ENCODE measurements at regions not wholly inside any gene's neighbourhood (a gene's known extent, or its start where the extent isn't known, plus 50 kb on each side); places are given as distances from the start of the nearest gene placed in this dataset.

DNA sequence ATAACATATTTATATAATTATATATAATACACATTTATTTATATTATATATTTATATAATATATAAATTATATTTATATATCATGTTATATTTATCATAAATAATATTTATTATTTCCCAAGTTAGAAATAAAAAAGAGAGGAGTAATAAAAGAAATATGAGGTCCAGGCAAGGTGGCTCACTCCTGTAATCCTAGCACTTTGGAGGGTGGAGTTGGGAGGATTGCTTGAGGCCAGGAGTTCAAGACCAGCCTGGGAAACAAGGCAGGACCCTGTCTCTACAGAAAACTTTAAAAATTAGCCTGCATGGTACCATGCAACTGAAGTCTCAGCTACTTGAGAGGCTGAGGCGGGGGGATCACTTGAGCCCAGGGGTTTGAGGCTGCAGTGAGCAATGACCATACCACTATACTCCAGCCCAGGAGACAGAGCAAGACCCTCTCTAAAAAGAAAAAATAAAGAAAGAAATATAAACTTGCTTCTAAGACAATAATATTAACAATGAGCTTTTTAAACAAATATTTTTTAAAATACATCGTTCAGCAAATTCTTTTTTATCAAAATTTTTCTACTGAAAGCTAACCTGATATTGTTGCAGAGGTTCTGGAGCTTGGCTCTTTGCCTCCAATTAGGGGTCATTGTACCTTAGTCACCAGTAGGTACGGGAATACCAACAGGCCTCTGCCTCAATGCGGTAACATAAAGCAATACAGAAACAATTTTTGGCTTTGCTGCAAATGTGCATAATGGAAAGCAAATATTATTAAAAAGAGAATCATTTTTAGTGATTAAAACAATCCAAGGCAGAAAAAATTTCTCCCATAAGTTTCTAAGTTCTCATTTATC, 290.0 kb downstream of the SETD4 start:
- no peak overlapping the region for H3K4me3 Mint-ChIP-seq
- no peaks in the 10 kb centered on the region for H3K9me3 Mint-ChIP-seq
- no peaks in the 10 kb centered on the region for H3K36me3 Mint-ChIP-seq
- DNase-seq = no peak
- no peaks in the 10 kb centered on the region for H3K4me1 Mint-ChIP-seq
- no peak for ATAC-seq (replicated peaks)
- H3K27me3 Mint-ChIP-seq = peaks cover 11 to 28% of the 10 kb centered on the region in 2 donors
- H3K27ac Mint-ChIP-seq = no peak overlapping the region

DNA sequence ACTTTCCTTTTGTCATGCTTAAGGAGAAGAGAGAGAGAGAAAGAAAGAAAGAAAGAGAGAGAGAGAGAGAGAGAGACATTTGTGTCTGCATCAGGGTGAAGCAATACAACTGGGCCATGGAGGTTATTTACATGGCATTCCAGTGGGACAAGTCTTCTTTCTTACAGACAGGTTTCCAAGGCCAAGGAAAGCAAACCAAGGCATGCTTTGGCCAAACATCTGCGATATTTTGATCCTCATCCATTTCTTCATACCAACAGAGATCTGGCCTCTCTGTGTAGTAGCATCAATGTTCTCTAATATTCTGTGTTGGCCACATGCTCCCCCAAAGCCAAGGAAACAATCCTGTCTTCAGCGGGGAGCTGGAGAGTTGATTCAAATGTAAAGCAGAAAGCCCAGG, 292.1 kb downstream of the SETD4 start:
- ATAC-seq (replicated peaks) (no peak), DNase-seq (no peak)
- H3K36me3 Mint-ChIP-seq = no peaks in the 10 kb centered on the region
- H3K4me1 Mint-ChIP-seq = no peaks in the 10 kb centered on the region
- no peaks in the 10 kb centered on the region for H3K9me3 Mint-ChIP-seq
- no peak overlapping the region for H3K27ac Mint-ChIP-seq
- H3K27me3 Mint-ChIP-seq = peaks cover 11 to 36% of the 10 kb centered on the region in 2 donors
- H3K4me3 Mint-ChIP-seq = no peak overlapping the region

DNA sequence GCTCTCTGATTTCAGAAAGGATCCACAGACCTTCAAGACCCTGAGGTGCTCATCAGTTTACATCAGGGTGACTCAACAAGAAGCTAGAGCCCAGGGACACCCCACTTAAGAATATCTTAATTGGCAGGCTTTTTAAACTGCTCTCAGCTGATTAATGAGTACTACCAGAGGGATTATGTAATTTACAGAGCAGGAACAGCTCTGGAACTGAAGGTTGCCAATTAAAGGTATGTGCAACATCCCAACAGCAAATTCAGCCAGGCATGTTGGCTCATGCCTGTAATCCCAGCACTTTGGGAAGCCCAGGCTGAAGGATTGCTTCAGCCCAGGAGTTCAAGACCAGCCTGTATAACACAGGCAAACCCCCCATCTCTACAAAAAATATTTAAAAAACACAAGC, 295.7 kb downstream of the SETD4 start:
- Mint-ChIP-seq H3K36me3 (no peaks in the 10 kb centered on the region), H3K4me1 (no peaks in the 10 kb centered on the region), H3K9me3 (peaks cover 0 to under 1% of the 10 kb centered on the region in 2 donors), H3K27me3 (peaks cover 14 to 52% of the 10 kb centered on the region in 2 donors), H3K4me3 (no peak overlapping the region), H3K27ac (no peak overlapping the region)
- DNase-seq (no peak), ATAC-seq (replicated peaks) (no peak)

- H3K4me1 Mint-ChIP-seq = no peaks in the 10 kb centered on the region
Measured at GRCh38 chr21:35764077-35764476, 296.2 kb downstream of the SETD4 start.

GRCh38 chr21:35754583-35754982, 305.7 kb downstream of the SETD4 start:
- no peak overlapping the region for H3K4me3 Mint-ChIP-seq
- DNase-seq (no peak), ATAC-seq (replicated peaks) (no peak)
- peaks cover 4 to 10% of the 10 kb centered on the region in 2 donors for H3K9me3 Mint-ChIP-seq
- H3K27ac Mint-ChIP-seq = no peak overlapping the region
- peaks cover 41 to 57% of the 10 kb centered on the region in 2 donors for H3K27me3 Mint-ChIP-seq
- H3K4me1 Mint-ChIP-seq = no peaks in the 10 kb centered on the region
- no peaks in the 10 kb centered on the region for H3K36me3 Mint-ChIP-seq

More at GRCh38 chr21:35764077-35764476, 296.2 kb downstream of the SETD4 start:
- H3K27me3 Mint-ChIP-seq = peaks cover 19 to 57% of the 10 kb centered on the region in 2 donors
- DNase-seq = no peak
- no peak for ATAC-seq (replicated peaks)
- H3K36me3 Mint-ChIP-seq = no peaks in the 10 kb centered on the region
- no peak overlapping the region for H3K4me3 Mint-ChIP-seq
- H3K9me3 Mint-ChIP-seq = peaks cover 4 to 5% of the 10 kb centered on the region in 2 donors
- H3K27ac Mint-ChIP-seq = no peak overlapping the region

- Mint-ChIP-seq H3K9me3 (peaks cover 0 to 4% of the 10 kb centered on the region in 2 donors), H3K4me3 (no peak overlapping the region), H3K4me1 (peaks cover 0 to 6% of the 10 kb centered on the region in 2 donors), H3K27ac (no peak overlapping the region), H3K36me3 (no peaks in the 10 kb centered on the region), H3K27me3 (peaks cover 32 to 50% of the 10 kb centered on the region in 2 donors)
- DNase-seq (no peak), ATAC-seq (replicated peaks) (no peak)
Measured at GRCh38 chr21:35753308-35753707, 307.0 kb downstream of the SETD4 start.

DNA sequence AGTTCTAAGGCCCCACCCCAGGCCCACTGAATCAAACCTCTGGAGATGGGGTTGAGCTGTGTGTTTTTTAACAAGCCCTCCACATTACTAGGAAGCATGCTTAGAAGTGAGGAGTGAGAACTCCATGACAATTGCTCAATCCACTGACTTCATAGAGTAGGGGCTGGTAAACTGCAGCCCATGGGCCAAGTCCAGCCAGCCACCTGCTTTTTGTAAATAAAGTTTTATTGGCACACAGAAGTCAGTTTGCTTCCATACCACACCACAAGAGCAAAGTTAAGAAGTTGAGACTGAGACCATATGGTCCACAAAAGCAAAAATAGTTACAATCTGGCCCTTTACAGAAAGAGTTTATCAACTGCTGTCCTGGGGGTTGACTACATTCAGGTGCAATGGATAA, 309.2 kb downstream of the SETD4 start:
- peaks cover 40 to 54% of the 10 kb centered on the region in 2 donors for H3K27me3 Mint-ChIP-seq
- DNase-seq = no peak
- no peak overlapping the region for H3K27ac Mint-ChIP-seq
- ATAC-seq (replicated peaks) = no peak
- no peaks in the 10 kb centered on the region for H3K36me3 Mint-ChIP-seq
- peaks cover 0 to 6% of the 10 kb centered on the region in 2 donors for H3K4me1 Mint-ChIP-seq
- H3K9me3 Mint-ChIP-seq = peaks cover 0 to 4% of the 10 kb centered on the region in 2 donors
- H3K4me3 Mint-ChIP-seq = no peak overlapping the region

DNA sequence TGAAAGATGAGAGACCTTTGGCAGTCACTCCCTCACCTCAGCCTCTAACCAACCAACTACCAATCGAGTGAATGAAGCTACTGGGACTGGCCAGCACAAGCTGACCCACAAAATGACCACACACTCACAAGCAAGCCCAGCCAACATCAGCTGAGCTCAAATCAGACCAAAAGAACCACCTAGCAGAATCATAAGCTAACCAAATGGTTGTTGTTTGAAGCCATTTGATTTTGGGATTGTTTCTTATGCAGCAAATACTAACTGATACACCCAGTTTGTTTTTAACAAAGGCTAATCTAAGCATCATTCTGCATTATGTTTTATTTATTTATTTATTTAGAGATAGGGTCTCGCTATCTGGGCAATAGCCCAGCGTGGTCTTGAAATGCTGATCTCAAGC, 310.4 kb downstream of the SETD4 start:
- DNase-seq (no peak), ATAC-seq (replicated peaks) (no peak)
- H3K9me3 Mint-ChIP-seq = peaks cover 0 to 4% of the 10 kb centered on the region in 2 donors
- H3K36me3 Mint-ChIP-seq = no peaks in the 10 kb centered on the region
- no peak overlapping the region for H3K27ac Mint-ChIP-seq
- H3K4me3 Mint-ChIP-seq = no peak overlapping the region
- H3K4me1 Mint-ChIP-seq = peaks cover 0 to 6% of the 10 kb centered on the region in 2 donors
- peaks cover 33 to 55% of the 10 kb centered on the region in 2 donors for H3K27me3 Mint-ChIP-seq

DNA sequence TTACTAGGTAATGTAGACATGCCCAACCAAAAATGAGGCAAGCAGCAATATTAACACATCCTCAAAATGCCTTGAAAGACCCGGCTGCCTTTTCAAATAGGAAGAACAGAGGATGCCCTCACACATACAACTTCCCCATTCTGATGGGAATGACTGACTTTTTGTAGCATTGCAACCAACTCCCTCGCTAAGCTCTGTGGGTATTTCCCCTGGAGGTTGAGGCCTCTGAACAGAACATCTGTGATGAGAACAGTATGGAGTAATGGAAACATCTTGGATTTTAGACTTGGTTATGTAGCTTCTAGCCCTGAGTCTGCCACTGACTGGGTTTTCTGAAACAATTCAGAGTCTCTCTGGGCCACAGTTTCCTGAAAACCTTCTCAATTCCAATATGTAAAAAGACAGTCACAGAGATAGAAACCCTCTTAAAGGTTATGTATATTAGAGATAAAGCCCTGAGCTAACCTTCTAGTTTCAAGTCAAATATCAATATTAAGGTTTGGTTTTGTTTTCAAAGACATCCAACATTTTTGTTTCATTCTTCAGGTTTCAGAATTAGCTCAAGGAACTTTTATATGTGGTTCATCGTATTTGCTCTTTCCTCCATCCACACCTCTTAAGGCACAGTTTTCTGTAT, 311.5 kb downstream of the SETD4 start:
- no peak overlapping the region for H3K4me3 Mint-ChIP-seq
- DNase-seq = no peak
- H3K36me3 Mint-ChIP-seq = no peaks in the 10 kb centered on the region
- H3K27me3 Mint-ChIP-seq = peaks cover 35 to 64% of the 10 kb centered on the region in 2 donors
- peaks cover 0 to 4% of the 10 kb centered on the region in 2 donors for H3K9me3 Mint-ChIP-seq
- H3K27ac Mint-ChIP-seq = no peak overlapping the region
- H3K4me1 Mint-ChIP-seq = peaks cover 0 to 6% of the 10 kb centered on the region in 2 donors
- peak; percentile 92 to 95 for ATAC-seq (replicated peaks)

- ATAC-seq (replicated peaks) (no peak), DNase-seq (no peak)
- H3K36me3 Mint-ChIP-seq = peaks cover 0 to 3% of the 10 kb centered on the region in 2 donors
- peaks cover 0 to 7% of the 10 kb centered on the region in 2 donors for H3K9me3 Mint-ChIP-seq
- no peak overlapping the region for H3K27ac Mint-ChIP-seq
- no peak overlapping the region for H3K4me3 Mint-ChIP-seq
- H3K4me1 Mint-ChIP-seq = peaks cover 0 to under 1% of the 10 kb centered on the region in 2 donors
- peaks cover 29 to 69% of the 10 kb centered on the region in 2 donors for H3K27me3 Mint-ChIP-seq
Measured at GRCh38 chr21:35743571-35743970, 316.8 kb downstream of the SETD4 start.

GRCh38 chr21:35738347-35738961, 321.9 kb downstream of the SETD4 start:
- Mint-ChIP-seq H3K4me1 (peaks cover 0 to 11% of the 10 kb centered on the region in 2 donors), H3K9me3 (peaks cover 0 to 10% of the 10 kb centered on the region in 2 donors), H3K27me3 (peaks cover 29 to 57% of the 10 kb centered on the region in 2 donors), H3K36me3 (peaks cover 0 to 3% of the 10 kb centered on the region in 2 donors), H3K27ac (no peak overlapping the region), H3K4me3 (no peak overlapping the region)
- no peak for ATAC-seq (replicated peaks)
- no peak for DNase-seq

- Mint-ChIP-seq H3K36me3 (peaks cover 0 to 3% of the 10 kb centered on the region in 2 donors), H3K9me3 (peaks cover 0 to 10% of the 10 kb centered on the region in 2 donors), H3K4me1 (peaks cover 0 to 11% of the 10 kb centered on the region in 2 donors), H3K27me3 (peaks cover 25 to 54% of the 10 kb centered on the region in 2 donors), H3K27ac (no peak overlapping the region), H3K4me3 (no peak overlapping the region)
- no peak for DNase-seq
- peak in 1 of 2 donors; percentile 31 for ATAC-seq (replicated peaks)
Measured at GRCh38 chr21:35737899-35738346, 322.4 kb downstream of the SETD4 start.

DNA sequence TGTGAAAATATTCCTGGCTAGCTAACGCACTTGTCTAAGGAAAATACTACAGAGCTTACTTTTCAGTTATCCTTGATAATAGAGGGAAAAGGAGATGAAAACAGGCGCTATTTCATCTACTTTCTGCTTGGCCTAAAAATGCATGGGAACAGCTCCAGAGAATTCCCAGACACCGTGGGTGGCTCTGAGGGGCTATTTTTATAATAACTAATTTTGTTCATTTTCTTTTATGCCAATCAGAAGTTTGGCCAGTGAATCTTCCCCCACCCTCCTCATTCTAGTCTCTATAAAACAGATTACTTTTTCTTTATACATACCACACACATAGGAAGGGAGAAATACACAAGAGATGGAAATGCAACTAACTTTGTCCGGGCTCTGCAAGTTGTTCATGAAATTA, 322.9 kb downstream of the SETD4 start:
- Mint-ChIP-seq H3K27ac (no peak overlapping the region), H3K9me3 (peaks cover 0 to 10% of the 10 kb centered on the region in 2 donors), H3K27me3 (peaks cover 23 to 56% of the 10 kb centered on the region in 2 donors), H3K4me1 (peaks cover 0 to 11% of the 10 kb centered on the region in 2 donors), H3K4me3 (no peak overlapping the region), H3K36me3 (peaks cover 0 to 3% of the 10 kb centered on the region in 2 donors)
- ATAC-seq (replicated peaks) (no peak), DNase-seq (no peak)

- H3K9me3 Mint-ChIP-seq = peaks cover 0 to 3% of the 10 kb centered on the region in 2 donors
- H3K4me3 Mint-ChIP-seq = no peak overlapping the region
- no peaks in the 10 kb centered on the region for H3K36me3 Mint-ChIP-seq
- H3K27ac Mint-ChIP-seq = no peak overlapping the region
- peaks cover 0 to 5% of the 10 kb centered on the region in 2 donors for H3K4me1 Mint-ChIP-seq
- no peak for DNase-seq
- no peak for ATAC-seq (replicated peaks)
- peaks cover 34 to 69% of the 10 kb centered on the region in 2 donors for H3K27me3 Mint-ChIP-seq
Measured at GRCh38 chr21:35732788-35733187, 327.5 kb downstream of the SETD4 start.

All from stimulated activated naive B cell treated with anti-CD40 and anti-IgM and Interleukin-4, amounts not matched to agents 10 μg/mL and 1 μg/mL and 100 μg/mL, for 72 hours (primary cell).